ENCODE measurements at regions not wholly inside any gene's neighbourhood (a gene's known extent, or its start where the extent isn't known, plus 50 kb on each side); places are given as distances from the start of the nearest gene placed in this dataset.

DNA sequence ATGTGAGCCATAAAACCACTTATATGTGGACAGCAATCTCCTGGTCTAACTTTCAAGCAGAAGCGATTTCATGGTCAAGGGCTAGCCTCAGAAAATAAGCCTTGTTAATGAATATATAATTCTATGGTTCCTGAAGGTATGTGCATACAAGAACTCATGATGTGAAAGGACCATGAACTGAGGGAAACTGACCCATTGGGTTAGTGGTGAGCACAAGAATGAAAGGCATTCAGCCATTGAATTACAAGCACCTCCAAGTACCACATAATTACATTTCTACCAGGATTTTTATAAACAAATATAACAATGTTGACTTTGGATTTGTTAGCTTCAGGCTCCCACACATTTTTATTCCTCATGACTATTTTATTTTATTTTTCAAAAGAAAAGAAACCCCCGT is 459.0 kb downstream of the TLE4 start:
- Histone ChIP-seq H3K4me3 (no peak overlapping the region), H3K27ac (no peak overlapping the region), H3K27me3 (no peaks in the 10 kb centered on the region), H3K36me3 (no peaks in the 10 kb centered on the region), H3K4me1 (no peaks in the 10 kb centered on the region), H3K9ac (ENCODE audit: low read depth in 2 of 2, low read length in 2 of 2) (no peak overlapping the region), H3K9me3 (no peaks in the 10 kb centered on the region)
- no peak for DNase-seq
- TF ChIP-seq, protein P1, sequence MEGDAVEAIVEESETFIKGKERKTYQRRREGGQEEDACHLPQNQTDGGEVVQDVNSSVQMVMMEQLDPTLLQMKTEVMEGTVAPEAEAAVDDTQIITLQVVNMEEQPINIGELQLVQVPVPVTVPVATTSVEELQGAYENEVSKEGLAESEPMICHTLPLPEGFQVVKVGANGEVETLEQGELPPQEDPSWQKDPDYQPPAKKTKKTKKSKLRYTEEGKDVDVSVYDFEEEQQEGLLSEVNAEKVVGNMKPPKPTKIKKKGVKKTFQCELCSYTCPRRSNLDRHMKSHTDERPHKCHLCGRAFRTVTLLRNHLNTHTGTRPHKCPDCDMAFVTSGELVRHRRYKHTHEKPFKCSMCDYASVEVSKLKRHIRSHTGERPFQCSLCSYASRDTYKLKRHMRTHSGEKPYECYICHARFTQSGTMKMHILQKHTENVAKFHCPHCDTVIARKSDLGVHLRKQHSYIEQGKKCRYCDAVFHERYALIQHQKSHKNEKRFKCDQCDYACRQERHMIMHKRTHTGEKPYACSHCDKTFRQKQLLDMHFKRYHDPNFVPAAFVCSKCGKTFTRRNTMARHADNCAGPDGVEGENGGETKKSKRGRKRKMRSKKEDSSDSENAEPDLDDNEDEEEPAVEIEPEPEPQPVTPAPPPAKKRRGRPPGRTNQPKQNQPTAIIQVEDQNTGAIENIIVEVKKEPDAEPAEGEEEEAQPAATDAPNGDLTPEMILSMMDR (IDR thresholded peaks at IDR 0.05) = no peak
- intact Hi-C loops (cut with DNase I) = no loop called here

DNA sequence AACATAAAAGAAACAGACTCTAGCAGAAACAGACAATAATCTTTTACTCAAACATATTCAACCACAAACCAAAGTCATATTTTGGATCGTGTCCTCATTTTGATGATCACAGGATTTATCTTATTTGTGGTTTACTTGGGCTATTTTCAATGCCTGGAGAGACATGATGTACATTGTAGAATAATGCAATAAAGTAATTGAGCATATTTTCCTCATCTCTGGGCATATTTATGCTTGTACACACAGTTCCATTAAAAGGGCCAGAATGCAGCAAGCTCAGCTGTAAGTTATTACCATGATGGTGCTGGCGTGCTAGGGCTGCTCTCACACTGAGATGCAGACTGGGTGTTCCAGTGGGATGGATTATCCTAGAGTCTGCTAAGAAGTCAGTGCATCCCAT is 456.7 kb downstream of the TLE4 start:
- intact Hi-C loops (cut with DNase I) = no loop called here
- DNase-seq = no peak
- Histone ChIP-seq H3K27me3 (no peaks in the 10 kb centered on the region), H3K27ac (no peak overlapping the region), H3K9me3 (no peaks in the 10 kb centered on the region), H3K36me3 (no peaks in the 10 kb centered on the region), H3K4me3 (no peak overlapping the region), H3K4me1 (no peaks in the 10 kb centered on the region), H3K9ac (ENCODE audit: low read depth in 2 of 2, low read length in 2 of 2) (no peak overlapping the region)
- TF ChIP-seq, protein P1 (IDR thresholded peaks at IDR 0.05) = no peak

DNA sequence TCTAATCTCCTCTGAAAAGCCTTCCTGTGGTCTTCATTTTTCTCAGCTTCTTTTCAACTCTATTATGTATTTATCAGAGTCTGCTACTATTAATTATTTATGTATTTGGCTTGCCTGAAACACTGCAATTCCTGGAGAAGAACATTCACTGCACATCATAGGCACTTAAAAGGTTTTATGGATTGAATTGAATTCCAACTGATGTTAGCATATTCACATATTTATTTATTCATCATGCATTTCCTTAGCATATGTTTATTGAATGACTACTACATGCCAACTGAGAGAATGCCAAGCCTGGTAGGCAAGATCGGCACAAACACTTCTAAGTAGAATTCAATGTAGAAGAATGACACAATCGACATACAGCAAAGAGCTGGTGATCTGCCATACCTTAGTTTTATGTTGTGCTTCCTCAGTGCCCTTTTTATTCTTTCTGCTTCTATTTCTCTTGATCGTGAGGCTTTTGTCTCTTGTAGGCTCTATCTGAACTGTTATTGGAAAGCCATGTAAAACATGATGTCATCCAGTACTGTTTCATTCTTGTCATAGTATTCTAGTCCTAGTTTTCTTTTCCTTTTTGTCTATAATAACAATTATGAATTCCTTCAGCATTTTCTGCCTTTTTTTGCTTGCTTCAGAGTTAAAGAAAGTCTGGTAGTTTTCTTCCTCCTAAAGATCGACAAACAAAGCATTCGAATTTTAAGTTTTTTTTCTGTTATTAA is 454.2 kb downstream of the TLE4 start:
- H3K36me3 ChIP-seq = no peaks in the 10 kb centered on the region
- no peaks in the 10 kb centered on the region for H3K9me3 ChIP-seq
- no peaks in the 10 kb centered on the region for H3K4me1 ChIP-seq
- DNase-seq = no peak
- H3K9ac ChIP-seq (ENCODE audit: low read depth in 2 of 2, low read length in 2 of 2) = no peak overlapping the region
- TF ChIP-seq, protein P1 (IDR thresholded peaks at IDR 0.05) = no peak
- H3K27ac ChIP-seq = no peak overlapping the region
- no peaks in the 10 kb centered on the region for H3K27me3 ChIP-seq
- intact Hi-C loops (cut with DNase I) = no loop called here
- no peak overlapping the region for H3K4me3 ChIP-seq

DNA sequence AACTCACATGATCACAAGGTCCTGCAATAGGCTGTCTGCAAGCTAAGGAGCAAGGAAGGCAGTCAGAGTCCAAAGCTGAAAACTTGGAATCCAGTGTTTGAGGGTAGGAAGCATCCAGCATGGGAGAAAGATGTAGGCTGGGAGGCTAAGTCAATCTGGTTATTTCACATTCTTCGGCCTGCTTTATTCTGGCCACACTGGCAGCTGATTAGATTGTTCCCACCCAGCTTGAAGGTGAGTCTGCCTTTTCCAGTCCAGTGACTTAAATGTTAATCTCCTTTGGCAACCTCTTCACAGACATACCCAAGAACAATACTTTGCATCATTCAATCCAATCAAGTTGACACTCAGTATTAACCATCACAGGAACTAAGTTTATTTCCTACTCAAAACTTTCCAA is 453.4 kb downstream of the TLE4 start:
- Histone ChIP-seq H3K9me3 (no peaks in the 10 kb centered on the region), H3K4me3 (no peak overlapping the region), H3K4me1 (no peaks in the 10 kb centered on the region), H3K9ac (ENCODE audit: low read depth in 2 of 2, low read length in 2 of 2) (no peak overlapping the region), H3K36me3 (no peaks in the 10 kb centered on the region), H3K27ac (no peak overlapping the region), H3K27me3 (no peaks in the 10 kb centered on the region)
- TF ChIP-seq, protein P1 (IDR thresholded peaks at IDR 0.05) = no peak
- intact Hi-C loops (cut with DNase I) = no loop called here
- no peak for DNase-seq

DNA sequence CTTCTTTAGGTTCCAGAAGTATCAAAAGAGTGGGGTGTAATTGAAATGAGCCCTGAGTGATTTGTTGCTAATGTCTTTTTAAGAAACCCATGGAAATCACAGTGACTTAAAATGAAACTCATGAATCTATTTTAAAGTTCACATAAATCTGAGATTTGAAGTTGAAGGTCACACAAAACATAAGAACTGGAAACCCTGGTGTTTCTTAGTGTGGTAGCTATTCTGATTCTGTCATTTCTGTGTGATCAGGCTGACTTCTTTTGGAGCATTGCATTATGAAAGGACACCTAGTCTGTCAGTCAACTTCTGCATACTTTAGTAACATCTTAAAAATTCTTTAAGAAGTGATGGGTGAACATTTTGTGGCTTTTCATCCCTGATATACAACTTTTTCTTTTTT is 448.8 kb downstream of the TLE4 start:
- no peak overlapping the region for H3K9ac ChIP-seq (ENCODE audit: low read depth in 2 of 2, low read length in 2 of 2)
- intact Hi-C loops (cut with DNase I) = no loop called here
- TF ChIP-seq, protein P1 (IDR thresholded peaks at IDR 0.05) = no peak

More for the DNA sequence above, 448.8 kb downstream of the TLE4 start:
- DNase-seq = no peak
- no peaks in the 10 kb centered on the region for H3K4me1 ChIP-seq
- H3K27me3 ChIP-seq = no peaks in the 10 kb centered on the region
- no peak overlapping the region for H3K27ac ChIP-seq
- H3K9me3 ChIP-seq = no peaks in the 10 kb centered on the region
- H3K36me3 ChIP-seq = no peaks in the 10 kb centered on the region
- H3K4me3 ChIP-seq = no peak overlapping the region
